Embryonic facial prominence (tissue), 1 donor: ENCODE measurements at regions not wholly inside any gene's neighbourhood (a gene's known extent, or its start where the extent isn't known, plus 50 kb on each side); places are given as distances from the start of the nearest gene placed in this dataset.

ENCODE experiments used
- DNase-seq: peaks from one replicate; pipeline ENCODE4 v3.0.0-alpha.2; 2016; ENCODE audit errors: extremely low spot score

DNA sequence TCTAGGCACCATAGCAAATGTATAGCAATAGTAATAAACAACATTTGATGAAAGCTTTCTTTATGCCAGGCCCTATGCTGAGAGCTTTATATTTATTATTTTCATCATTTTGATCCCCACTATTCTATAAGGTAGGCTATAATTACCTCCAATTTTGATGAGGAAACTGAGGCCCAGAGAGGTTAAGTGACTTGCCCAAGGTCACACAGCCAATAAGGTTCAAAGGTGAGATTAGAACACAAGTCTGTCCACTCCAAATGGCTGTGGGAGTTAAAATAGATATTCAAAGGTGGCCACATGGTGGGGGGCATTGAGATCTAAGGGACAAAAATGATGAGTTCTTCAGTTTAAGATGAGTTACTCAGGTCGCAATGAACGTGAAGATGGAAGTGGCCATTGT lies 269.9 kb downstream of the BMP7 start:
- DNase-seq = no peak

DNA sequence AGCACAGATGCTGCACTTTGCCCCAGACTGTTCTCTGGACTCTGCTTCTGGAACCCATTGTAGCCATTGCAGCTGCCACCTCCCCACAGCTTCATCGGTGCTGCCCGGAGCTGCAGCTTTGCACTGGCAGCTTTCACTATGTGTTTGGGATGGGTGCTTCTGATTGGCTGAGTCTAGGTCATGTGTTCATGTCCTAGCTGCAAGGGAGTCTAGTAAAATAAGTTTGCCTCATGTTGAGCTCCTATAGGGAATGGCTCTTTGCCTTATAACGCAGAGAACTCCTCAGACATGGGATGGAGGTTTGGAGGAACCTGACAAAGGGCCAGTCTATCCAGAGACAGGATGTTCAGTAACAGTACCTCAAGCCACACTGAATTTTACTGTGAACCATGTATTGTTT lies 268.0 kb downstream of the BMP7 start:
- DNase-seq = no peak

DNA sequence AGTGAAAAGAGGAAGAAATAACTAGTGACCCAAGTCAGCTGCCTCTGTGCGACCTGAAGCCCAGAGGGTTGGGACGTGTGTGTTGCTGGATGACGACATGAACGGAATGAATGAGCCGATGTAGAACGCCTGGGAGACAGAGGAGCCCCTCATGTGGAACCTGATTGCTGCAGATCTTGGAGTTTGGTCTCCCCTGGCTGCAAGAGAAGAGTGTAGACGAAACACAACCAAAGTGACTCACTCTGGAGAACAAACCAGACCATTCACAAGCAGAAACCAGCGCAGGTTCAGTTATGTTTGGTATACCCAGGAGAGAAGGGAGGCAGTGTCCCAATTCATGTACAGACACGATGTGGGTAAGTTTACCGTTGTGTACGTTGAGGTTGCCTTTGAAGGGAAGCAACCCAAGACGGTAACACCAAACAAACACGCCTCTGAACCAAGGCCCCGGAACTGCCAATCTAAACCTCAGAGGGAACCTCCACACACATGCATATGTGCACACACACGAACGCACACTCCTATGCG lies 265.9 kb downstream of the BMP7 start:
- DNase-seq = no peak

DNA sequence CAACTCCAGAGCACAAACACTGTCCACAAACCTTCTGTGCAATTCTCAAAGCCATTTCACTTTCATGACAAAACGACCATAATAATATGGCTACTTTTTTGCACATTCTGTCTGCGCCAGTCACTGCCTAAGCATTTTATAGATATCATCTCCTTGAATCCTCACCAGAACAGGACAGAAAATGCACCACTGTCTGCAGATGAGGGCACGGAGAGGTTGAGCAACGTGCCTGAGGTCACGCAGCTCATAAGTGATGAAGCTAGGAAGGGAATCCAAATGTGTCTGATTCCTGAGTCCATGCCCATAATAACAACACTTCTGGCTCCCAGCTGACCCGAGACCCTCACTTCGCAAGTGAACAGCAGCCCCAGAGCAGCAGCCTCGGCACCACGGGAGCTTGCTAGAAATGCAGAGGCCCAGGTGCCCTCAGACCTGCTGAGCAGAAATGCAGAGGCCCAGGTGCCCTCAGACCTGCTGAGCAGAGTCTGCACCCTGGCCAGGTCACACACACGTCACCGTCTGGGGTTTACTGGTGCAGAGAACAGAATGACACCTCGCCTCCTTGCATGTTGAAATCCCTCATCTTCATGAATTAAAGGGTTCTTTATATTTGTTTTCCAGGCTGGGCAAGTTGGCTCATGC lies 265.2 kb downstream of the BMP7 start:
- no peak for DNase-seq

DNA sequence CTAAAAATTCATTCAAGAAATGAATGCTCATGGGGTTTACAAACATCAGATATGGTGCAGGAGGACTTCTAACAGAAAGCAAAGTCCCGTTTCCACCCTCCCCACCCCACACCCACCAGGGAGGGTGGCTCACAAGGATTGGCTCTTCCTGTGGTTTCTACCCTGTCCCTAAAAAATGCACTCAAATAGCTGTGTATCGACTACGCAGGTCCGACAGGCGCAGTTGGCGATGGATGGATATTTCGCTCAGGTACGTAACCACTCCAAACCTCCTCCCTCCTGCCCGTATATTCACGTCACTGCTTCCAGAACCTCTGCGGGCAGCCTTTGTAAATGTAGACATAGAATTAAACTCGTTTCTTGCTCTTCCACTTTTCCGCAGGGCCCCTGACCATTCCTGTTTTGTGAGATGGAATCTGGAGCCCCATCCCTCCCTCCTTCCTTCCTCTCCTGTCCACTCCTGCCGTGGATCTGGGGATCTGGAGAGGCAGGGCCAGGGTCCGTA lies 264.3 kb downstream of the BMP7 start:
- DNase-seq = no peak

DNA sequence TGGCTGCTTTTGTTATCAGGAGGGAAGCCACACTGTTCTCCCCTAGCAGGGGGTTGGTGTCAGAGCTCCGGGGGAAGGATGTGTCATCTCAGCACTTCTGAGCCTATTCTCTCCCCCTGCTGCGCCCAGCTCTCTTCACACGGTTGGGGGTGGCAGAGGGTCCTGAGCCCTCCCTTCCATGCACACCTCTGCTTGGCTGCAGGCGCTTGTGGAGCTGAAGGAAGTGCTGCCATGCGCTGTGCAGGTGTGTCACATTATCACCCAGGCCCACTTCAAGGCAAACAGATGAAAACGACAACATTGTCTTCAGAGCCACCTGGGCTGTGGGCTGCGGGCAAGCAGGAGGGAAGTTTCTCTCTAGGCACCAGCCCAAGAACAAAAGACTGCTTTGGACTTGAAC lies 263.4 kb downstream of the BMP7 start:
- no peak for DNase-seq

DNA sequence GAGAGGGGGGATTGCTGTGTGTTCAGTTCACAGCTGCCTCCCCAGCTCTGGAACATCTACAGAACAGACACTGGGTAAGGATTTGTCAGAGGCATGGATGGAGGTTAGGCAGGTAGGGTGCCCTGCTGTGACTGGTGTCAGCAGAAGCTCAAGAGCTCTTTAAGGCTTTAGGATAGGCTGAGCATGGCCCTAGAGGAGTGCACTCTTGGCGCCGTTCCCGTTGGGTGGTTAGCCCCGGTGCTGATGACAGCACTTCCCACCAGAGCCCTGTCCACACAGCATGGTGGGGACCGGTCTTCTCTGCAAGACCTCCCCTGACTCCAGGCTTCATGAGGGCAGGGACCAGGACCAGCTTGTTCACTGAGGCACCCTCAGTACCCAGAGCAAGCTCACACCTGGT lies 262.0 kb downstream of the BMP7 start:
- DNase-seq = no peak

DNA sequence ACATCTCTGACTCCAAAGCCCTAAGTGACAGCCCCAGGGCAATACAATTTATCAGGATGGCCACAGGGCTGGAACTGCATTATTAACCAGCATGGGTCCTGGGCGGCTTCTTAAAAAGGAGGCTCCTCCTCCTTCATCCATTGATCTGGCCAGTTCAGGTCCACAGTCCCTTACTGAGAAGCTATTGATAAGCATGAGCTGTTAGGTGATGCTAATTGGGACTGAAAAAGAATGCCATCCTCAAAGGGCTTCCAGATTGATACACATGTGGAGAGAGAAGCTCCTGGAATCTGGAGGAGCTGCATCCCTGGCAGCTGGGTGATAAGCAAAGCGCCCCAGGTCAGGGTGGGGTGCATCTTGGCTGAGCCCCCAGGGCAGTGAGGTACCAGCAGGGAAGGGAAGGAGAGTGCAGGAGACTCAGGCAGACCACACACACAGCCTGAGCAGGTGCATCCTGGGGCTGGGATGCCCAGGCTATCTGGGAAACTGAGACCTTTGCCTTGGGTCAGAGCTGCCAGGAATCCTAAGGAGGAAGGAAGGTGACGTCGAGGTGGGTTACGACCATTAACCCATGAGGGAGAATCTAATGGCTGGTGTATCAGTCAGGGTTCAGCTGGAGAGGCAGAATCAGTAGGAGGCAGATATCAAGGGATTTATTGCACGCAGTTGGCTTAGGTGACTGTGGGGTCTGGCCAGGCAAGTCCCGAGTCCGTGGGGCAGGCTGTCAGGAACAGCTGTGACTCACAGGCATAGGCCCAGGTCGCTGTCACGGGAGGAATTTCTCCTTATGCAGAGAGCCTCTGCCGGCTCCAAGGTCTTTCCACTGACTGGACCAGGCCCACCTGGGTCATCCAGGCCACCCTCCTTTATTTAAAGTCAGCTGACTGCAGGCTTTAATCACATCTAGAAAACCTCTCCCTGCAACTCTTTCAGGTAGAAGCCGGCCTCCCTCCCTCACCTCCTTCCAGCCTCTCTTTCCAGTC lies 261.2 kb downstream of the BMP7 start:
- DNase-seq = no peak

DNA sequence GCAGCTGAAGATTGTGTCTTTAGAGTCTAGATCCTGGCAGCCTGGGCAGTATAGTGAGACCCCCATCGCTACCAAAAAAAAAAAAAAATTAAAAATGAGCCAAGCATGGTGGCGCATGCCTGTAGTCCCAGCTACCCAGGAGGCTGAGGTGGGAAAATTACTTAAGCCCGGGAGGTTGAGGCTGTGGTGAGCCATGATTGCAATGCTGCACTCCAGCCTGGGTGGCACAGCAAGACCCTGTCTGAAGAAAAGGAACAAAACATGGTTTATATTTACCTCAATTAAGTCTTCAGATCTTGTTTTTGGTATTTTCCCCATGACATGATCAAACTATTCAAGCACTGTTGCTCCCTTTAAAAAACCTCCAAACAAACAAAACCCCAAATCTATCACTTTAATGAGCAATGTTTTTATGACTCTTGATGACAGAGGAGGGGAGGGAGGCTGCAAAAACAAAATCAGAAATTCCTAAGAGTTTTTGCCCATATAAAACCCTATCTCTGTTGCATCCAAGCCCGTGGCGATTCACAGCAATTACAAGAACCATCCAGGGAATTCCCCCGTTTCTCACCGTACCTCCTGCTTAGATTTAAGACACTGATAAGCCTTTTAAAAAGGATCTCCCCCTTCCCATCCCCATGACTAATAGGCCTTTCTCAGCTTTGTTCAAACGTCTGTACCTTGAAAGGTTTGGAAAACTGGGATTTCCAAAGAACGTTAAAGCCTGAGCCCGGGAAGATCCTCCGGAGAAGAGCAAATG lies 259.9 kb downstream of the BMP7 start:
- no peak for DNase-seq

DNA sequence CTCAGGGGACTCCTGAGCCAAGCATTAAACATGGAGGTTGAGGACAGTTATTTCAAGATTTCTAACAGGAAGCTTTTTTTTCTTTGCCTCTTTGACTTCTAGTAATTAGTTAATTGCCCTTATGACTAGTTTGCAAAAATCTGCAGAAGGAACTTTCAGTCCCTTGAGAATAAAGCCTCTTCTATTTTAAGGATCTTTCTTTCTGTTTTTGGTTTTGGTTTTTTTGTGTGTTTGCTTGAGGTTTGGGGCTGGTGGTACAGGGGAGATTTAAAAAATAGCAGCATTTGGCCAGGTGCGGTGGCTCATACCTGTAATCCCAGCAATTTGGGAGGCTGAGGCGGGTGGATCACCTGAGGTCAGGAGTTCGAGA lies 259.3 kb downstream of the BMP7 start:
- no peak for DNase-seq

DNA sequence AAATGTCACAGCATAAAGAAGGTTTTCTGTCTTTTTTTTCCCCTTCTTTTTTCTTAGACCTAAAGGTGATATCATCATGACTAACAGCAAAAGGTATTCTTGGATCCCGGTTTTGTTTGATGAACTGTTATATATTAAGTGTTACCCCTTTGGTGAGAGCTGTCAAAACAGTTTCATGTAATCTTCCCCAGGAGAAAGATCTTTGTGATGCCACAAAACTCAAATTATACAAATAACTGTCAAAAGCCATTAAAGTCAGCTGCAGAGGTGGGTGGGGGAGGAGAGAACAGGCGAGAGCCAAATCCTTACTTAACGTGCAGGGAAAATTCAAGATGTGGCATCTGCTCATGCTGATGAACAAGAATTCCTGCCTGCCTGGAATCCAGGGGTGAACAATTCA lies 258.2 kb downstream of the BMP7 start:
- no peak for DNase-seq

DNA sequence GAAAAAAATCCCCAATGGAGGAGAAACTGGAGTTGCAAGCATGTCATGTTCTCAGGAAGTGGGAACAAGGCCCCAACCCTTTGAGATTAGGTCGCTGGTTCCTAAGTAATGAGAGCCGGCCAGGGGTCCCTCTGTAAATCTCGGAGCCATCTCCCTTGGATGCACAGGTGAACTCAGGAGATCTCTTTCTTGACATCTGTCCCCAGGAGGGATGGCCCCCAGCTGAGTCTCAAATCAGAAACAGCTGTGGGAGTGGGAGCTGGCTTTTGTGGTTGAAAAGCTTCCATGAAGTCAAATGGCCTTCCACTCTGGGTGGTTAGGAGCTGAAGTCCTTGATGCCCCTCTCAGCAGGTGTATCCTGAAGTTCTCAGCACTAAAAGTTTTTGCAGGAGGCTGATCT lies 257.1 kb downstream of the BMP7 start:
- DNase-seq = no peak

DNA sequence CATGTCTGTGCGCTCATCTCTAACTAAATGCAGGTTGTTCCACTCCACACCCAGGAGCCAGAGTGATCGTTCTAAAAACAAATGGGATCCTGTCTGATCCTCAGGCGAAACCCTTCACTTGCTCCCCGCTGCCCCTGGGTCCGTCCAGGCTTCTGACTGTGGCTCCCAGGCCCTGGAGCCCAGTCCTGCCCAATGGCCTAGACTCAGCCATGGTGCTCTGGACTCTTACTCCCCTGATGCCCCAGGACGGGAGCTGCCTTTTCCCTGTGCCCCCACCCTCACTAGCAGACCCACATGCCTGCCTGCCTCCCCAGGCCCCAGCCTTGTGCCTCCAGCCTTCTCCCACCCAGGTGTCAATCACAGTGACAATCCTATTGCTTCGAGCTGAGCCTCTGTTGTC lies 256.7 kb downstream of the BMP7 start:
- no peak for DNase-seq

DNA sequence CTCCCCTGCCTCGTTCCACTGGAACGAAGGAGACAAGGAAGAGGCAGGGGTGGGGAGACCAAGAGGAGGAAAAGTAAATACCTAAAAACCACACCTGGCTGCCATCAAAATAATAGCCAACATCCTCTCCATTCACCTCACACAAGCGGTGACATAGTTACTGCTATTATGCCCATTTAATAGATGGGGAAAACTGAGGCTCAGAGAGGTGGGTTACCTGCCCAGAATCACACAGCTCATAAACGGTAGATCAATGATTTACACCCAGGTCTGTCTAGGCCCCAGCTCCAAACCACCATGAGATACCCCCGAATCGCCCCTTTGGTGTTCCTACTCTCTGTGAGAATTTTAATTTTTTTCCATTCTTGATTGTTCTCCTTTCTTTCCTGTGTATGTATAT lies 253.8 kb downstream of the BMP7 start:
- DNase-seq = no peak

DNA sequence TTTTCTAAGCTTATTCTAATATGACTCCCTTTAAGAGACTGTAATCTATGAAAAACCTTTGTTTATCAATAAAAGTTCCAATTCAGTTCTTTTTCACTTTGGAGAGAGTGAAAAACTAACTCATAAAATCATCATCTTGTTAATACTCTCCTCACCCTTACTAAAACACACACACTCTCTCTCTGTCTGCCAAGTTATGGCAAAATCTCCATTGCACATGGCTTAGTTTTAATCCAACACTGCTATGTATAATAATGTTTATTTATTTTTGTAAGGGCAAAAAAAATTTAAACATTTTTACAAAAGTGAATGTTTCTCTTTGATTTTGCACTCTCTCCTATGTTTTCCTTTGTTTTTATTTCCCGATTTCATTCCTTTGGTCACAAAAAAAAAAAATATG lies 253.2 kb downstream of the BMP7 start:
- DNase-seq = no peak

DNA sequence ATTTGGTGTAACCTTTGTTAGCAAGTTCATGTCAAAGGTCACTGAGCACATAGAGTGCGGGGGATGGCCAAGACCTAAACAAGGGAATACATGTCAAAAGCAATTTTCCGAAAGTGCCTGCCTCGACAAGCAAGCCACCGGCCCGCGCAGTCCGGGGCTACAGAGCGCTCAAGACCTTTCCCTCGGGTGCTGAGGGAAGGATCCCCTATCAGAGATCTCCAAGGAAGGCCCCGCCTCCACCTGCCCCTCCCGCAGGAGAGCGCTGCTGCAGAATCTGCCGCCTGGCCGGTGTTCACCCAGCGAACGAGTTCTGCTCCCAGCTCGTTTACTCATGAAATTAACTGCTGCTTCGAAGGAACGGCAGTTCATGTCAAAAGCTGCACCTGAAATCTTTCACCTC lies 252.7 kb downstream of the BMP7 start:
- no peak for DNase-seq

DNA sequence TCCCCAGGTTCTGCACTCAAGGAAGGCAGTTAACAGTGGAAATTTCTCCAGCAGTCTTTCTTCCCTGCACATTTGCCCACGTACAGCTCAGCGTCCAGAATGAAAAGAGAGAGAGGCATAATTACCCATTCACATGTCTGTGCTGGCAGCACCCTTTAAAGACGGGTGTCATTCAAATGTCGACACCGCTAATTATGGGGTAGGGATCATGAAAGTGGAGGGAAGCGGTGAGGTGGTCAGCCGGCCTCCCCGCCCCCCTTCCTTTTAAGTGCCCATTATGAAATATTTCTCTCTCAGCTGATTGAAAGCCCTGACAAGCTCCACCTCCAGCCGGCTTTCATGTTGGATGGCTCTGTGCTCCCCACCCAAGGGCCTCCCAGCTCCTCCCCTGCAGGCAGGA lies 246.1 kb downstream of the BMP7 start:
- DNase-seq = no peak

DNA sequence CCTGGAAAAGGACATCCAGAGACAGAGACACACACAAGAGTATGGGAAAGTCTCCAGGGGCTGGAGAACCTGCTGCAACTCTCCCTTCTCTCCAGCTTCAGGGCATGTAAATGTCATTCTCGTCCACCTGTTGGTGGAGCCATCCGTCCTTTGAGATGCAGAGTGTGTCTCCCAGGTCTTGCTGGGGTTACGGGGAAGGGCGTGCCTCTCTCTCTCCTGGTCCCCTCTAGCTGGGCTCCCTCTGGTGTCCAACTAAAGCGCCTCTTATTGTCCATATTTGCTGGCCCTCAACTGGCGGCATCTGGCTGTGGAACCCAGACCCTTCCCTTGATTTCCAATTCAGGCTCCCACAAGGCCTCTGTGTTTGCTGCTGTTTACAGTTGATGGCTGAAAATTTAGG lies 244.1 kb downstream of the BMP7 start:
- no peak for DNase-seq

DNA sequence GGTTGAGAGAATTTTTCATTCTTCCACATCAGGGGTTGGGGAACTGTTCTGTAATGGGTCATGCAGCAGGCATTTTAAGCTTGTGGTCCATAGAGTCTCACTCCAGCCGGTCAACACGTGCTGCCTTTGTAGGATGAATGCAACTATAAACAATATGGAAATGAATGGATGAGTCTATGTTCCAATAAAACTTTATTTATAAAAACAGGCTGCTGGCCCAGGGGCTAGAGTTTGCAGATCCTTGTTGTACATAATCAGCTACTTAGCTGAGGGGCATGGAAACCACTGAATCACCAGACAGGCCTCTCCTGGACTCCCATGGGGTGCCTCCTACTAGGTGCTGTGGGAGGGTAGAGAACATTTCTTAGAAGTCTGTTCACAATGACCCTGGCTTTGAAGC lies 243.4 kb downstream of the BMP7 start:
- DNase-seq = no peak

DNA sequence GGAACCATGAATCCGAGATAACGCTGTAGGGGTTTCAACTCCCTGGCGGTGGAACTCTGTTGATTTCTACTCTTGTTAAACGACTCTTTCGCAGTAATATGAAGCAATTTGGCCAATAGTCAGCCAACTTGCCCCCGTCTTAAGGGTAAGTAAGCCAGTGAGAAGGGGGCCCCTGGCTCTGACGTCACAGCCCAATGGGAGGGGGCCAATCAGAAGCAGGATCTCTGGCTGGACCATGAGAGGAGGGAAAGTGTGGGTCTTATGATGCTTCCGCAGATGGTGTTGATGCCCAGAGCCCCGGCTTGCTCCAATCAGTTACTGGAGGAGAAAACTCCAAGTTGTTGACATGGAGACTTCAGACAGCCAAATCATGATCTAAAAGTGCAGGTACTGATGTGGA lies 242.4 kb downstream of the BMP7 start:
- DNase-seq = no peak

DNA sequence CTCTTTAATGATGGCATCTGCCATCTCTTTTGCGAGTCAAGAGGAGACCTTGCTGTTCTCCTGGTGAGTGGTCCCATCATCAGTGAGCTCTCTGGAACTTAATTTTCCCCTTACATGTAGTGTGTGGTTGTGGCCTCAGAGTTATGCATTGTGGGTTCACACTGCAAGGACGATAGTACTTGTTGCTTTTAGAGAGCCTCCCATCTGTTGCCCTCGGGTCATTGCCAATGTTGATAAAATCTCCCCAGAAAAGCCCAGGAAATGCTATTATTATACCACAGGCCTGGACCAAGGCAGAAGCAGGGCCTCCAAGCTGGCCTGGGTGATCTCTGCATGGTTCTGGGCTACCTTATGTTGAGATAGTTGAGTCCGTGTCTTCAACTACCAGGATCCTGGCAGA lies 241.6 kb downstream of the BMP7 start:
- DNase-seq = no peak

DNA sequence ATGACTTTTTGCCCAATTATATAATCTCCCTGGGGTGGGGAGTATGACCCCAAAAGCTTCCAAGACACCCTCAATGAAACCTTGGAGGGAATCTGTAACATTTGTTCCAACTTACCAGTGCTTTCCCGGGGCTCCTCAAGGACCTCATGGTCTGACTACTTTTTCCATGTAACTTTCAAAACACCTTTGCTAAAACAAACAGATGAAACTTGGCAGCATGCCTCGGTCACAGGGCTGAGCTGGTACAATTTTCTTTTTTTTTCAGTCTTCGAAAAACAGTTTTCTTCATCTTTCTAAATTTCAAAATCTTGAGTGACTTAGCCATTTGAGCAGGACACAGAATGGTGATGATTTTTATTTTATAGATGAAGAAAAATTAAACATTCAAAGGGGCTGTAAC lies 241.2 kb downstream of the BMP7 start:
- DNase-seq = no peak
